ENCODE measurements at regions not wholly inside any gene's neighbourhood (a gene's known extent, or its start where the extent isn't known, plus 50 kb on each side); places are given as distances from the start of the nearest gene placed in this dataset.
A peak's percentile ranks its signal among the peaks of the same experiment; 100 is the strongest.

DNA sequence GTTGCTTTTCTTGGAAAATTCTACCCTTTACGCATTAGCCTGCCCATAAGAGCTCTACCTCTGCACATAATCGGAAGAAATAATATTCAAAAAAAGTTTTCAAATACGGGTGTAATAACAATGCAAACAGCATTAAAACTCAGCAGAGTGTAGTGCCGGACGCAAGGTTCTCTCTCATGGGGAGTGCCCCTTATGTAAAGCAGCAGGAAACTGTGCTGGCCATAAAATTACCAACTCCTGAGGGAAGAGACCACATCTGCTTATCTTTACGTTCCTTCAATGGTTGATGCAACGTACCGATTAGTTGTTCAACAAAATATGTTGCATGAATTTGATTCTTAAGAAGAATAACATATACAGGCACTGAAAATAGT, 118.7 kb upstream of the TMCC3 start:
- no peak overlapping the region for H3K4me3 ChIP-seq (ENCODE audit: low read depth, low read length)

DNA sequence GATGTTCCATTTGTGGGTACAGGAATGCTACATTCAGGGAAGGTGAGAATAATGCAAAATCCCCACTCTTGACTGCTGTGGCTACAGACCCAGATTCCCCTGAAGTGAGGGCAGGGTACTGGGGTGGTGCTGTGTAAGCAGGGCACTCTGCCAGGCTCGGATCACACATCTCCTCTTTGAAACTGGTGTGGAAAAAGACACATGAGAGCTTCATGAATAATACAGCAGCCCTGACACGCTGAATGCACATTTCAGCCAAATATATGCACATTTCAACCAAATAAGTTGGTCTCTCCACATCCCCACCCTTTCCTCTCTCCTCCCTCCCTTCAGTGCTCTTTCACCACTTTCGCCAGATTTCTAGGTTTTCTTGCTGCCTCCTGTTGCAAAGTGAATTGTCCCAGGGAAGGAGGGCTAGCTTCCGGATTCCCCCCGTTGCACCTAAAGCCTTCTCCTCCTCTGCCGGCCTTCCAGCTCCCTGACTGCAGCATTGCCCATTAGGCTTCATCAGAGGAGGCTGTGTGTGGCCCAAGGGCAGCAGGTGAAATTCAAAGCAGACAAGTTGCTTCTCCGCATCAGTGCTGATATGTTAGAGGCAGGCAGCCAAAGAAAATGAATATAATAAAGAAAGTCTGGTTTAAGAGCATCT, 118.2 kb upstream of the TMCC3 start:
- H3K36me3 ChIP-seq (ENCODE audit: insufficient read depth, low read length): no peaks in the 10 kb centered on the region
- no peak overlapping the region for H2AFZ ChIP-seq (ENCODE audit: low read length, unreplicated experiment)
- H3K4me1 ChIP-seq (ENCODE audit: control insufficient read depth, insufficient read depth, low read length, unreplicated experiment): no peaks in the 10 kb centered on the region
- H3K79me2 ChIP-seq (ENCODE audit: control insufficient read depth, insufficient read depth, low read length, unreplicated experiment): no peaks in the 10 kb centered on the region
- peaks cover 26% of the 10 kb centered on the region for H3K27me3 ChIP-seq (ENCODE audit: insufficient read depth, low read length)
- H3K27ac ChIP-seq (ENCODE audit: low read depth, low read length): no peak overlapping the region
- no peak overlapping the region for H3K4me3 ChIP-seq (ENCODE audit: low read depth, low read length)

More for the DNA sequence above, 118.7 kb upstream of the TMCC3 start:
- H3K79me2 ChIP-seq (ENCODE audit: control insufficient read depth, insufficient read depth, low read length, unreplicated experiment): no peaks in the 10 kb centered on the region
- H3K4me1 ChIP-seq (ENCODE audit: control insufficient read depth, insufficient read depth, low read length, unreplicated experiment): no peaks in the 10 kb centered on the region
- H3K36me3 ChIP-seq (ENCODE audit: insufficient read depth, low read length): no peaks in the 10 kb centered on the region
- peaks cover 31% of the 10 kb centered on the region for H3K27me3 ChIP-seq (ENCODE audit: insufficient read depth, low read length)
- no peak overlapping the region for H3K27ac ChIP-seq (ENCODE audit: low read depth, low read length)
- no peak overlapping the region for H2AFZ ChIP-seq (ENCODE audit: low read length, unreplicated experiment)

GRCh38 chr12:94767956-94768355, 117.6 kb upstream of the TMCC3 start:
- H3K27me3 ChIP-seq (ENCODE audit: insufficient read depth, low read length): peaks cover 25% of the 10 kb centered on the region
- no peaks in the 10 kb centered on the region for H3K4me1 ChIP-seq (ENCODE audit: control insufficient read depth, insufficient read depth, low read length, unreplicated experiment)
- H3K36me3 ChIP-seq (ENCODE audit: insufficient read depth, low read length): no peaks in the 10 kb centered on the region
- H2AFZ ChIP-seq (ENCODE audit: low read length, unreplicated experiment): no peak overlapping the region
- H3K4me3 ChIP-seq (ENCODE audit: low read depth, low read length): no peak overlapping the region
- H3K79me2 ChIP-seq (ENCODE audit: control insufficient read depth, insufficient read depth, low read length, unreplicated experiment): no peaks in the 10 kb centered on the region
- no peak overlapping the region for H3K27ac ChIP-seq (ENCODE audit: low read depth, low read length)

GRCh38 chr12:94766397-94766796, 116.0 kb upstream of the TMCC3 start:
- no peak overlapping the region for H3K4me3 ChIP-seq (ENCODE audit: low read depth, low read length)
- H3K79me2 ChIP-seq (ENCODE audit: control insufficient read depth, insufficient read depth, low read length, unreplicated experiment): no peaks in the 10 kb centered on the region
- peaks cover 18% of the 10 kb centered on the region for H3K27me3 ChIP-seq (ENCODE audit: insufficient read depth, low read length)
- no peak overlapping the region for H2AFZ ChIP-seq (ENCODE audit: low read length, unreplicated experiment)
- peaks cover 10% of the 10 kb centered on the region for H3K4me1 ChIP-seq (ENCODE audit: control insufficient read depth, insufficient read depth, low read length, unreplicated experiment)
- no peak overlapping the region for H3K27ac ChIP-seq (ENCODE audit: low read depth, low read length)
- no peaks in the 10 kb centered on the region for H3K36me3 ChIP-seq (ENCODE audit: insufficient read depth, low read length)

- Histone ChIP-seq H3K27me3 (ENCODE audit: insufficient read depth, low read length) (peaks cover under 1% of the 10 kb centered on the region; the same call in 1 of the 2 replicates), H3K27ac (ENCODE audit: low read depth, low read length) (no peak overlapping the region), H3K79me2 (ENCODE audit: control insufficient read depth, insufficient read depth, low read length, unreplicated experiment) (no peaks in the 10 kb centered on the region), H3K36me3 (ENCODE audit: insufficient read depth, low read length) (no peaks in the 10 kb centered on the region), H3K4me1 (ENCODE audit: control insufficient read depth, insufficient read depth, low read length, unreplicated experiment) (peaks cover 13% of the 10 kb centered on the region), H2AFZ (ENCODE audit: low read length, unreplicated experiment) (no peak overlapping the region), H3K4me3 (ENCODE audit: low read depth, low read length) (no peak overlapping the region)
Observed at GRCh38 chr12:94763462-94763861, 113.1 kb upstream of the TMCC3 start.

- H3K27ac ChIP-seq (ENCODE audit: low read depth, low read length): no peak overlapping the region
Observed at GRCh38 chr12:94762943-94763342, 112.6 kb upstream of the TMCC3 start.

DNA sequence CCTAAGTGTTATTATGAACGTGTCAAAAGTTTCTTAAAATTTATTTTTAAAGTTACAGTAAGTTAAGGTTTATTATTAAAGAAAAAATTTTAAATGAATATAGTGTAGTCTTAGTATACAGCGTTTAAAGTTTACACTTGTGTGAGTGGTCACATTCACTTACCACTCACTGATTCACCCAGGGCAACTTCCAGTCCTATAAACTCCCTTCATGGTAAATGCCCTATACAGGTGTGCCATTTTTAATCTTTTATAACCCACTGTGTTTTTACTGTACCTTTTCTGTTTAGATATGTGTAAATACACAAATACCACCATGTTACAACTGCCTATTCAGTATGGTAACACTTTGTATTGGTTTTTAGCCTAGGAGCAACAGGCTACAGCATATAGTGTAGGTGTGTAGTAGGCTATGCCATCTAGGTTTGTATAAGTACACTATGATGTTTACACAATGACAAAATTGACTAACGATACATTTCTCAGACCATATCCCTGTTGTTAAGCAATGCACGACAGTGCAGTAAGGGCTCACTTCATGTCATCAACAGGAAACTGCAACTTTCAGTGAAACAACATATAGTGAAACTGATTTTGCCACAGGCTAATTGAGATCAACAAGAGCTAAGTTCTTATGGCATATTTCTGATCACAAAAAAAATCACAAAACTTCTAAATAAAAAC, 112.0 kb upstream of the TMCC3 start:
- H2AFZ ChIP-seq (ENCODE audit: low read length, unreplicated experiment): no peak overlapping the region
- no peaks in the 10 kb centered on the region for H3K79me2 ChIP-seq (ENCODE audit: control insufficient read depth, insufficient read depth, low read length, unreplicated experiment)
- no peak overlapping the region for H3K4me3 ChIP-seq (ENCODE audit: low read depth, low read length)
- peaks cover 13% of the 10 kb centered on the region for H3K4me1 ChIP-seq (ENCODE audit: control insufficient read depth, insufficient read depth, low read length, unreplicated experiment)
- H3K27ac ChIP-seq (ENCODE audit: low read depth, low read length): peak overlapping the region; percentile 81; the same call in 1 of the 2 replicates
- no peaks in the 10 kb centered on the region for H3K36me3 ChIP-seq (ENCODE audit: insufficient read depth, low read length)
- no peaks in the 10 kb centered on the region for H3K27me3 ChIP-seq (ENCODE audit: insufficient read depth, low read length)

More at GRCh38 chr12:94762943-94763342, 112.6 kb upstream of the TMCC3 start:
- Histone ChIP-seq H3K4me3 (ENCODE audit: low read depth, low read length) (no peak overlapping the region), H3K27me3 (ENCODE audit: insufficient read depth, low read length) (no peaks in the 10 kb centered on the region), H3K79me2 (ENCODE audit: control insufficient read depth, insufficient read depth, low read length, unreplicated experiment) (no peaks in the 10 kb centered on the region), H3K36me3 (ENCODE audit: insufficient read depth, low read length) (no peaks in the 10 kb centered on the region), H2AFZ (ENCODE audit: low read length, unreplicated experiment) (no peak overlapping the region), H3K4me1 (ENCODE audit: control insufficient read depth, insufficient read depth, low read length, unreplicated experiment) (peaks cover 13% of the 10 kb centered on the region)

GRCh38 chr12:94761559-94761958, 111.2 kb upstream of the TMCC3 start:
- Histone ChIP-seq H3K27me3 (ENCODE audit: insufficient read depth, low read length) (no peaks in the 10 kb centered on the region), H2AFZ (ENCODE audit: low read length, unreplicated experiment) (peak overlapping the region; percentile 70), H3K4me1 (ENCODE audit: control insufficient read depth, insufficient read depth, low read length, unreplicated experiment) (peaks cover 13% of the 10 kb centered on the region), H3K36me3 (ENCODE audit: insufficient read depth, low read length) (no peaks in the 10 kb centered on the region), H3K4me3 (ENCODE audit: low read depth, low read length) (no peak overlapping the region), H3K27ac (ENCODE audit: low read depth, low read length) (peak overlapping the region; percentile 81), H3K79me2 (ENCODE audit: control insufficient read depth, insufficient read depth, low read length, unreplicated experiment) (no peaks in the 10 kb centered on the region)

DNA sequence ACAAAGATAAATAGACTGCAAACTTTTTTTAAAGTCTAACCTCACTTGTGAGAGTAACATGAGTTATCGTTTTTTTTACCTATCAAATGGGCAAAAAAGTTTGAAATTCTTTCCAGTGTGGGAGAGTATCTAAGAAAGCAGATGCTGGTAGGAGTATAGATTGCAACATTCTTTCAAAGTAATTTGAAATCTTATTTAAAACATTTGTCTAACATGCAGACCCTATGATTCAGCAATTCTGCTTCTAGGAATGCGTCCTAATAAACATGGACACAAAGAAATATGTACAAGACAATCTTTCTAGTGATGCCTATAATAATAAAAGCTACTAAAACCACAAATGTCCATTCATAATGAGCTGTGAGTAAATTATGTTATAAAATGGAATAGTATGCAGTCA, 110.4 kb upstream of the TMCC3 start:
- Histone ChIP-seq H3K27ac (ENCODE audit: low read depth, low read length) (peak overlapping the region; percentile 81), H3K79me2 (ENCODE audit: control insufficient read depth, insufficient read depth, low read length, unreplicated experiment) (no peaks in the 10 kb centered on the region), H3K27me3 (ENCODE audit: insufficient read depth, low read length) (no peaks in the 10 kb centered on the region), H3K36me3 (ENCODE audit: insufficient read depth, low read length) (no peaks in the 10 kb centered on the region), H3K4me3 (ENCODE audit: low read depth, low read length) (no peak overlapping the region), H2AFZ (ENCODE audit: low read length, unreplicated experiment) (no peak overlapping the region), H3K4me1 (ENCODE audit: control insufficient read depth, insufficient read depth, low read length, unreplicated experiment) (peaks cover 13% of the 10 kb centered on the region)

- H3K79me2 ChIP-seq (ENCODE audit: control insufficient read depth, insufficient read depth, low read length, unreplicated experiment): no peaks in the 10 kb centered on the region
- peaks cover 5% of the 10 kb centered on the region for H3K4me1 ChIP-seq (ENCODE audit: control insufficient read depth, insufficient read depth, low read length, unreplicated experiment)
- no peak overlapping the region for H3K27ac ChIP-seq (ENCODE audit: low read depth, low read length)
- no peak overlapping the region for H3K4me3 ChIP-seq (ENCODE audit: low read depth, low read length)
- no peak overlapping the region for H2AFZ ChIP-seq (ENCODE audit: low read length, unreplicated experiment)
- no peaks in the 10 kb centered on the region for H3K36me3 ChIP-seq (ENCODE audit: insufficient read depth, low read length)
- peaks cover 4% of the 10 kb centered on the region; the same call in 1 of the 2 replicates for H3K27me3 ChIP-seq (ENCODE audit: insufficient read depth, low read length)
Observed at GRCh38 chr12:94756789-94757188, 106.4 kb upstream of the TMCC3 start.

DNA sequence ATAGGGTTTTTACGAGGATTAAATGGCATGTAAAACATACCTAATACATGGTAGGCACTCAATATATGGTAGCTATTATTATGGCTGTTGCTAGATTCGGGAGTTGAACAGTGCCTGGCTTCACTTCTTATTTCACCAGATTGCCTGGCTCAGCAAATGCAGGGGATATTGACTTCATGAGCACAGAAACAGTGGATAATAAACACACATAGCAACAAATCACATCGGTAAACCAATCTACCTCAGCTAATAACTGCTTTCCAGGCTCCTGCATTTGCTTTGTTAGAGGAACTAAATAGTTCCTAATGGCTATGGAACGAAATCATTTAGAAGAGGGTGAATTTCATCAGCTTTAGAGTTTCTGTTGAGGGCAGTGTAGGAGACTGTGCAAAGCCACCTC, 105.2 kb upstream of the TMCC3 start:
- H3K27ac ChIP-seq (ENCODE audit: low read depth, low read length): no peak overlapping the region
- H3K36me3 ChIP-seq (ENCODE audit: insufficient read depth, low read length): no peaks in the 10 kb centered on the region
- H3K27me3 ChIP-seq (ENCODE audit: insufficient read depth, low read length): peaks cover 10% of the 10 kb centered on the region
- no peaks in the 10 kb centered on the region for H3K79me2 ChIP-seq (ENCODE audit: control insufficient read depth, insufficient read depth, low read length, unreplicated experiment)
- H3K4me1 ChIP-seq (ENCODE audit: control insufficient read depth, insufficient read depth, low read length, unreplicated experiment): no peaks in the 10 kb centered on the region
- H2AFZ ChIP-seq (ENCODE audit: low read length, unreplicated experiment): no peak overlapping the region
- H3K4me3 ChIP-seq (ENCODE audit: low read depth, low read length): no peak overlapping the region
